Globus pallidus (tissue), 1 donor: ENCODE measurements at regions not wholly inside any gene's neighbourhood (a gene's known extent, or its start where the extent isn't known, plus 50 kb on each side); places are given as distances from the start of the nearest gene placed in this dataset.

Experiments used
- DNase-seq: peaks from one replicate; pipeline ENCODE4 v3.0.0-alpha.2; 2015; ENCODE audit warnings: low spot score

GRCh38 chr5:128667152-128667551 lies 129.1 kb upstream of the FBN2 start:
- DNase-seq = peak; percentile 31

DNA sequence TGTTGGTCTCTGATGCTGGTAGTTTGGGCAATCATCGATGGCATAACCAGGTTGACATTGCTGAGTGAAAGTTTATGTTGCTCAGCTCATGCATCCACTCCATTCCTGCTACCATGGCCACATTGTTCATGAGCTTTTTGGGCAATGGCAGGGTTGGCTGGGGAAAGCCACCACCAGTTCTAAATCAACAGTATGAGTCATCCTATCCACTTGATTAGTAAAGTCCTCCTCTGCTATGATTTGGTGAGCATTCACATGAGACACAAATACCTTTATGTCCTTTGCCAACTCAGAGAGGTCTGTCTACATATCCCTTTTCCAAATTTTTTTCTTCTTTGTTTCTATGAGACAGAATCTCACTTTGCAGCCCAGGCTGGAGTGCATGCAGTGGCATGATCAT lies 129.7 kb upstream of the FBN2 start:
- no peak for DNase-seq

DNA sequence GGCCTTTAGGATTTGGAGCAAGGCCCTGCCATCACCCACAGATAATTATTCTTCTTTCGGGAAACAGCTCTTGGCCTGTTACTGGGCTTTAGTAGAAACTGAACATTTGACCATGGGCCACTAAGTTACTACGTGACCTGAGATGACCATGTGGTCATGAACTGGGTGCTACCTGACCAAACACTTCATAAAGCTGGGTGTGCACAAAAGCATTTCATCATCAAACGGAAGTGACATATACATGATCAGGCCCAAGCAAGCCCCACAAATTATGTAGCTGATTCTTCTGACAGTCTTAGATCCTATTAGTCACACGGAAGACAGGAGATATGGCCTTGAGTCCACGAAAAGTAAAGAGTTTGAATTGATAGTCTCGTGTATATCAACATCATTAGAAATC lies 130.9 kb upstream of the FBN2 start:
- DNase-seq = no peak

GRCh38 chr5:128669803-128670202 lies 131.8 kb upstream of the FBN2 start:
- no peak for DNase-seq

GRCh38 chr5:128671943-128672342 lies 133.9 kb upstream of the FBN2 start:
- no peak for DNase-seq

DNA sequence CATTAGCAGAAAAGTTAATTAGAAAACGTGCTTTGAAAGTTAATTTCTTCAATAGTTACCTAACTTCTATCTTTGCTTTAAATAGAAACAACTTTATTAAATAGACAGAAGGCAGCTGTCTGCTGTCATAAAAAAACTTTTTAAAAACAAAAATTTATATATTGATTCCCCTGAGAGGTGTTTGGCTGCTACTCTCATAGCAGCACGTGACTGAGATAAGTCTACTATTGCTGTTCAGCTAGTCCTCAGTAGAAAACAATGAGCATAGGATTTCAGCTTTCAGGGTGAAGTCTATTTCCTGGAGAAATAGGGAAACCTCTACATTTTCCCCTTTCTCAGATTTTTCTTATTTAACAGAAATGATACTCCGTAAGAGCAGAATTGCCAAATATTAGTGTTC lies 135.0 kb upstream of the FBN2 start:
- no peak for DNase-seq

- DNase-seq = no peak
Observed at GRCh38 chr5:128673411-128673957, 135.4 kb upstream of the FBN2 start.

DNA sequence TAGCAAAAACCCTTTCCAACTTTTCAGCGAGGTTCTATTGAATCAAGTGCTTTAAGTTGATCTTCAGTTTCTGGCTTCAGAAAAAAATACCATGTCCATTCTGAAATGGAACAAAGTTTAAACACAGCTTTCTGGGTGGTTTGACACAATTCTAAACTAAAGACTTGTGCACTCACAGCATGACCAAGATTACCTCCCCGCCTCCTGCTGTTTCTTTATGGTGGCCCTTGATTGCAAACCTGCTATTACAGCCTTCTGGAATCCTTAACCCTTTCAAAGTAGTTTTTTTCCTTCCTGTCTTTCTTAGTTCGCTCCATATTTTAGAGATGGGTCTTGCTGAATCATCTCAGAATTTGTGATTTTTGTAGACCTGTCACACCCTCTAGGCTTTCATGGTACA lies 135.9 kb upstream of the FBN2 start:
- no peak for DNase-seq

- DNase-seq = no peak
Observed at GRCh38 chr5:128674837-128675446, 136.9 kb upstream of the FBN2 start.

GRCh38 chr5:128681096-128681495 lies 143.1 kb upstream of the FBN2 start:
- DNase-seq = no peak

GRCh38 chr5:128681764-128682592 lies 143.9 kb upstream of the FBN2 start:
- no peak for DNase-seq

GRCh38 chr5:128682669-128683068 lies 144.6 kb upstream of the FBN2 start:
- no peak for DNase-seq

DNA sequence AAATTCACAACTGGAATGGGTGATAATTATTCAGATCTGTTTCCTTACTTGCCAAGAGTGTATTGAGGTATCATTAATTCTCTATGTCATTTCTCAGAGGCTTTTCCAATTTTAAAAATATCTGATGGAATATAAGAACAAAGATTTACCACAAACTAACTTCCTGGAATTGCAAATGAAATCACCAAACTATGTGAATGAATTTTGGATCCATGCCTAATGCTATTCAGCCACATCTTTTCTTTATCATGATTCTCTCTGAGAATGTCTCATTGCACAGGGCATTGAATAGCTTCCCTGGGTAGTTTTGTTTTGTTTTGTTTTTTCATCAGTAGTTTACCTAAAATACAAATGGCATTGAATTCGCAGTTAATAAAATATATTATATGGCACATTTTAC lies 146.9 kb upstream of the FBN2 start:
- no peak for DNase-seq

GRCh38 chr5:128687930-128688329 lies 149.9 kb upstream of the FBN2 start:
- DNase-seq = no peak

GRCh38 chr5:128693764-128694163 lies 155.7 kb upstream of the FBN2 start:
- DNase-seq = no peak

- DNase-seq = no peak
Observed at GRCh38 chr5:128695791-128696530, 157.9 kb upstream of the FBN2 start.

- DNase-seq = no peak
Observed at GRCh38 chr5:128701301-128701700, 163.3 kb upstream of the FBN2 start.

GRCh38 chr5:128703322-128703721 lies 165.3 kb upstream of the FBN2 start:
- no peak for DNase-seq

- no peak for DNase-seq
Observed at GRCh38 chr5:128706269-128706668, 168.2 kb upstream of the FBN2 start.

DNA sequence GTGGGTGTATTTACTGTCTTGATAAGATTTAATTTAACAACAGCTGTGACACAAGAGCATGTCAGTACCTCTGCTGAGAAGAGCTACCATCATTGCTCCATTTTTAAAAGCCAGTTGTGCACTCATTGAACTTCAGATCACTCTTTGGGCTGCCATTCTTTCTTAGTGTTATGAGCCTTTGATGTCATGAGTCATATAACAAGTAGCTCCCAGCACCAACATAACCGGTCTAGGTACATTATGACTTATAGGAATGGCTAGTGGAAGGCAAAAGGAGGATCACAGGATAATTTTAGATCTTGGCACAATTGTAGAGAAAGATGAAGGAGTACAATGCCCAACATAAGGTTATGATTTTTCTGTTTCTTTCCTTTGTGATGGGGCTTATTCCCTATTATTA lies 170.8 kb upstream of the FBN2 start:
- DNase-seq = no peak

DNA sequence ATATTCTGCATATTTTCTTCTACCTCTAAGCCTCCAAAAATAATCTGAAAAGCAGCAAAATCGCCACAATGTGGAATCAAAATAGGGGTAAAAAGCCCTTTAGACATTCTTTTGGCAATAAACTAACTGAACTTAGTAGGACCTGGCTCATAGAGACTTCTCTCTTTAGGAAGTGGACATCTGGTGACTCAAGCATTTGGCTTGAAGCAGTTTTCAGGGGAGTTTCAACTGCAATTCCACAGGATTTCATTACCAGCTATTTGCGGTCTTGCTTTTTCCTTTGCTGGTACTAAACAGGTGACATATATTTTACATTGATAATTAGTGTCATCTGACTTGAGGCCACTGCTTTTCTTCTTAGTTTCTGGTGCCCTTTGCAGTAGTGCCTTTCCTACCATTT lies 173.2 kb upstream of the FBN2 start:
- DNase-seq = no peak

DNA sequence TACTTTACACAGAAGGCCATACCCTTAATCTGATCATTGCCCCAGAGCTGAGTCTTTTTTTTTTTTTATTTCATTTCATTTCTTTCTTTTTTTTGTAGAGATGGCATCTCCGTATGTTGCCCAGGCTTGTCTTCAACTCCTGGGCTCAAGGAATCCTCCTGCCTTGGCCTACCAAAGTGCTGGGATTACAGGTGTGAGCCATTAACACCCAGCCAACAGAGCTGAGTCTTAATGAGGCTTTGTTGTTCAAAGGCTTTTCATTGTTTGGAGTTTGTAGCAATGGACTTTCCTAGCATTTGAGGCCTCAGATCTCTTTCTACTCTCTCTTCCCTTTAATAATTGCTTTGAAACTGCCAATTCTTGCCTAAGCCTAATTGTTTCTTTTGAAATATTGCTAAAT lies 176.5 kb upstream of the FBN2 start:
- DNase-seq = no peak

GRCh38 chr5:128722551-128722950 lies 184.5 kb upstream of the FBN2 start:
- DNase-seq = no peak
